Panc1 (cell line): ENCODE measurements at regions not wholly inside any gene's neighbourhood (a gene's known extent, or its start where the extent isn't known, plus 50 kb on each side); places are given as distances from the start of the nearest gene placed in this dataset.

Source experiments
- POLR2AphosphoS5 ChIP-seq: IDR thresholded peaks from 2 replicates; pipeline ENCODE4 v1.6.1; 2012; ENCODE audit warnings: mild to moderate bottlenecking, low read depth, low read length, moderate library complexity
- SIN3A ChIP-seq: IDR thresholded peaks from 2 replicates; pipeline ENCODE4 v1.6.1; 2012; ENCODE audit warnings: low read depth, mild to moderate bottlenecking, low read length, moderate library complexity, borderline replicate concordance; ENCODE audit not compliant: insufficient read depth
- TF ChIP-seq, protein P1 (sequence below): fragments of 450-650 bp; IDR thresholded peaks from 2 replicates; pipeline ENCODE4 v1.5.1; 2017; ENCODE audit warnings: mild to moderate bottlenecking

DNA sequence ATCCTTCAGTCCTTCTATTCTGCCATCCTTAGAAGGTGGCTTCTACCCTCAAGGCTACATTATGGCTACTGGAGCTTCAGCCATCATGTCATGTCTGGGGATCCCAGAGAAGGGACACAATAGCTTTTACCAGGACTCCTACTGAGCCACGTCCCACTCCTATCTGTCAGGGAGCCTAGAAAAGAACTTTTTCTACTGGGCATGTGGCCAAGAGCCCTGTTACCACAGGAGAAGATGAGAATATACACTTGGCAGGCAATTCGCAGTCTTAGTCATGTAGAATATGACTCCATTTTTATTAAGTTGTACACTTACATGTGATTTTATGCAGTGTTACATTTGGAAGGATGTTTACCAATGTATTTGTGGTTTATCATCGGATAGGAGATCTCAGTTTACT is 64.6 kb upstream of the KCNMA1 start:
- TF ChIP-seq, protein P1, sequence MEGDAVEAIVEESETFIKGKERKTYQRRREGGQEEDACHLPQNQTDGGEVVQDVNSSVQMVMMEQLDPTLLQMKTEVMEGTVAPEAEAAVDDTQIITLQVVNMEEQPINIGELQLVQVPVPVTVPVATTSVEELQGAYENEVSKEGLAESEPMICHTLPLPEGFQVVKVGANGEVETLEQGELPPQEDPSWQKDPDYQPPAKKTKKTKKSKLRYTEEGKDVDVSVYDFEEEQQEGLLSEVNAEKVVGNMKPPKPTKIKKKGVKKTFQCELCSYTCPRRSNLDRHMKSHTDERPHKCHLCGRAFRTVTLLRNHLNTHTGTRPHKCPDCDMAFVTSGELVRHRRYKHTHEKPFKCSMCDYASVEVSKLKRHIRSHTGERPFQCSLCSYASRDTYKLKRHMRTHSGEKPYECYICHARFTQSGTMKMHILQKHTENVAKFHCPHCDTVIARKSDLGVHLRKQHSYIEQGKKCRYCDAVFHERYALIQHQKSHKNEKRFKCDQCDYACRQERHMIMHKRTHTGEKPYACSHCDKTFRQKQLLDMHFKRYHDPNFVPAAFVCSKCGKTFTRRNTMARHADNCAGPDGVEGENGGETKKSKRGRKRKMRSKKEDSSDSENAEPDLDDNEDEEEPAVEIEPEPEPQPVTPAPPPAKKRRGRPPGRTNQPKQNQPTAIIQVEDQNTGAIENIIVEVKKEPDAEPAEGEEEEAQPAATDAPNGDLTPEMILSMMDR = no peak
- no peak for TF ChIP-seq SIN3A
- no peak for TF ChIP-seq POLR2AphosphoS5
